Keratinocyte (primary cell): ENCODE measurements at regions not wholly inside any gene's neighbourhood (a gene's known extent, or its start where the extent isn't known, plus 50 kb on each side); places are given as distances from the start of the nearest gene placed in this dataset.

Source experiments
- CTCF ChIP-seq, 3 experiments: IDR thresholded peaks in 1 of 3; conservative IDR thresholded peaks in 1 of 3; optimal IDR thresholded peaks in 1 of 3; 2 replicates in 2 of 3; 3 replicates in 1 of 3; pipeline versions ENCODE3 to v1.5.1; 2011; ENCODE audit warnings: low read length in 3 of 3, mild to moderate bottlenecking in 3 of 3, moderate library complexity in 2 of 3, control low read depth in 1 of 3, inconsistent platforms in 1 of 3; ENCODE audit not compliant: insufficient read depth in 2 of 3; ENCODE audit errors: extremely low read depth in 1 of 3
- EZH2 ChIP-seq: IDR thresholded peaks from one replicate; pipeline ENCODE4 v1.6.1; 2012; ENCODE audit warnings: inconsistent platforms, mild to moderate bottlenecking, low read length, moderate library complexity

GRCh38 chr1:117696561-117696960, 90.7 kb downstream of the TENT5C start:
- TF ChIP-seq CTCF (optimal IDR thresholded peaks at IDR 0.05 in 1 of 3, IDR thresholded peaks at IDR 0.05 in 1 of 3, conservative IDR thresholded peaks at IDR 0.05 in 1 of 3; ENCODE audit: extremely low read depth in 1 of 3, insufficient read depth in 2 of 3, low read length in 3 of 3), result no peak
- TF ChIP-seq EZH2, result no peak
